DMS114 treated with DMSO at 0.1 percent for 48 hours (cell line): ENCODE measurements at regions not wholly inside any gene's neighbourhood (a gene's known extent, or its start where the extent isn't known, plus 50 kb on each side); places are given as distances from the start of the nearest gene placed in this dataset.

ENCODE experiments used
- DNase-seq: peaks from one replicate; lab custom pipeline; 2025; ENCODE audit not compliant: unreplicated experiment; lab: John Stamatoyannopoulos, UW

- DNase-seq: no peak
These were observed 193.6 kb upstream of the BANK1 start for GRCh38 chr4:101596781-101597552.

DNA sequence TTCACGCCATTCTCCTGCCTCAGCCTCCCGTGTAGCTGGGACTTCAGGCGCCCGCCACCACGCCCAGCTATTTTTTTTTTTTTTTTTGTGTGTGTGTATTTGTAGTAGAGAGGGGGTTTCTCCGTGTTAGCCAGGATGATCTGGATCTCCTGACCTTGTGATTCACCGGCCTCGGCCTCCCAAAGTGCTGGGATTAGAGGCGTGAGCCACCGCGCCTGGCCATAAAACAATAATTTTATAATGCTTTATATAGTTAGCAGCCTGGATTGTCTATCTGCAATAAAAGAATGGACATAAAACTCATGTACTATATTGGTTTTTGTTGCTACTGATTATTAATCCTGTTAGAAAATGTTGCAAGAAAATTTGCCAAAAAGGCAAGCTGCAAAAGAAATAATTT is 195.9 kb upstream of the BANK1 start:
- no peak for DNase-seq

DNA sequence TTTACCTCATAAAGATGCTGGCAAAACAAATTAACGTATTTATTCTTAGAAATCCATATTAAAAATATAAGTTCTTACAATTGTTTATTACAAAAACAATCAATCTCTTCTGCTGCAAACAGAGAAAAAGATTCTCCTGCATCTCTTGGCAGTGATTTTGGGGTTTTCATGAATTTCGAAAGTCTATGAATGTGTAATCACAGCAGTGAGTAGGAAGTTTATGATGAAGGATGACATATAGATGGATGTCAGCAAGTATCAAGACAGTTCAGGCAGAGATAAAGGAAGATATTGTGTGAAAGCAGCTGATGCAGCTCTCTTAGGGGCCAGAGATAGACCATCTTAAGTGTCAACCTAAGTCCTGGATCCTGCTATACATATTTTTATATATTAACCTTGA is 196.9 kb upstream of the BANK1 start:
- no peak for DNase-seq

GRCh38 chr4:101584306-101584705 is 206.2 kb upstream of the BANK1 start:
- no peak for DNase-seq

DNA sequence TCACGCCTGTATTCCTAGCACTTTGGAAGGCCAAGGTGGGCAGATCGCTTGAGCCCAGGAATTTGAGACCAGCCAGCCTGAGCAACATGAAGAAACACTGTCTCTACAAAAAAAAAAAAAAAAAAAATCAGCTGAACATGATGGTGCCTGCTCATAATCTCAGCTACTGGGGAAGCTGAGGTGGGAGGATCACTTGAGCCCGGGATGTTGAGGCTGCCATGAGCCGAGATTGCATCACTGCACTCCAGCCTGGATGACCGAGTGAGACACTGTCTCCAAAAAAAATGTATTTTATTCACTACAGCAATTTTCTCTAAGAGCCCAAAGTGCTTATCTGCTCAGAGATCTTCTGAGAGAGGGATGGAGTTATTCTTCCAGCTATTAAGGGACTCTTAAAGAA is 215.8 kb upstream of the PPP3CA start:
- no peak for DNase-seq

GRCh38 chr4:101556842-101557241 is 209.5 kb upstream of the PPP3CA start:
- no peak for DNase-seq

DNA sequence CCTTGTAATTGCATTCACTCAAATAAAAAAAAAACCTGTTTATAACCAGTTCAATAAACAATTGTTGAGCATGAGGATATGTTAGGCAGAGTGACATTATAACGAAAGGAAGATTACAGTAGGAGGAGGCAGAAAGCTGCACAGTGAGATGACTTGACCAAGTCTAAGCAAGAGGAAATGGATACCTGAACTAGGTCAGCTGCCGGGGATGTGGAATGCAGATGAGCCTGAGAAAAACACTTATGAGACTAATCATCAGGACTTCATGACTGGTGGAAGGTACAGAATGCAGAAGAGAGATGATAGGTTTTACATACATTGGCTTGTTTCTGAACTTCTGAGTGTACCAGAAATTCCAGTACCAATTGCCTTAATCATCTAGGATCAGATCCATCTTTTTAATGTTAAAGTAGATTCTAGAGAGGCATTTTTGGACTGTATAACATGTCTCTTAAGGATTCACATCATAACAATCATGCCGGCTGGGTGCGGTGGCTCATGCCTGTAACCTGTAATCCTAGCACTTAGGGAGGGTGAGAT is 208.1 kb upstream of the PPP3CA start:
- no peak for DNase-seq

GRCh38 chr4:101540336-101540735 is 193.0 kb upstream of the PPP3CA start:
- DNase-seq: no peak

GRCh38 chr4:101528526-101528925 is 181.2 kb upstream of the PPP3CA start:
- no peak for DNase-seq

DNA sequence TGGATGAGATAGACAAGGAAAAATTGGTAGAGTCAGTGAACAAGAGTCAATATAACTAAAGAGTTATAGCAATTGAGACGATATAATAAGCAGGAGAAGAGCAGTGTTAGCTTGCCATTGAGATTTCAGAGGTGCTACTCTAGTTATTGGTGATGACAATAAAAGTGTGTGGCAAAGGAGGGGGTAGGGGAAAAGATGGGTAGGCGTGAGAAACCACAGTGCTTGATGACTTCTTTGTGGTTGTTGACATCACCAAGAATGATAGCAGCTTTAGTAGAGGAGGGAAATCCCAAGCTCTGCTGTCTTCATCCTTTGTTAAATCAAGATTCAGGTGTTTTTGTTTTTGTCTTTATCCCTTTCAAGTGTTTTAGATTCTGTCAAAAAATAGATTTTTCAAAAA is 179.9 kb upstream of the PPP3CA start:
- no peak for DNase-seq

DNA sequence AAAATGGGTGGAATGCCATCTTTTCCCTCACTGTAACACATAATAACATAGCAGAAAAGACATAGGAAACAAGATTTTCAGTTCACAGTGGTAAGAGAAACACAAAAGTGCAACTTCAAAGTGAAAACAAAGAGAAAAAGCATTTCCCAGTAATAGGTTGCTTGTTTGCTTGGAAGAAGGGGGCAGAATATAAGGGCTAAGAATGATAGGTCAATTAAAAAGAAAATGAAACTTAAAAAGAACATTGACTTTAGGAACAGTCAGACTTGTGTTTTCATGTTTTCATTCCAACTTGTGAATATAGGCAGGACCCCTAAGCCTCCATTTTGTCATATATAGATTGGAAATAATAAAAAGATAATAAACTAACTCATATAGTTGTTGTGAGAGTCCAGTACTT is 168.2 kb upstream of the PPP3CA start:
- DNase-seq: no peak

DNA sequence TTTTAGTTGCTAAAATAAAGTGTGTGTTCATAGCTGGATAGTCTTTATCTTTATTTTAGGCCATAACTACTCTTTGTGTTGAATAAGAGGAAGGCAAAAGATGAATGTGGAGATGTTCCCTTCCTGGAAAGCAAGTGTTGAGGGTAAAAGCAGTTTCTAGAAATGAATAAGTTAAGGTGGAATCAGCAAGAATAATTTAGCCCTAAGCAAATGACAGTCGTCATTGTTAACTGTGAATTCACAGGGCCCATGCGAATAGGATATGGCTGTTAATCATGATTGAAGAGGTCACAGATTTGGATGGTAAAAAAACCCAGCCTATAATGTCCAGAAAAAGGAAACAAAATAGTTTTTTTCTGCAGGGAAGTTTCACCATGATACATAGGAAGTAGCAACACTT is 167.8 kb upstream of the PPP3CA start:
- DNase-seq: no peak

- DNase-seq: no peak
These were observed 165.1 kb upstream of the PPP3CA start for GRCh38 chr4:101512416-101512815.

DNA sequence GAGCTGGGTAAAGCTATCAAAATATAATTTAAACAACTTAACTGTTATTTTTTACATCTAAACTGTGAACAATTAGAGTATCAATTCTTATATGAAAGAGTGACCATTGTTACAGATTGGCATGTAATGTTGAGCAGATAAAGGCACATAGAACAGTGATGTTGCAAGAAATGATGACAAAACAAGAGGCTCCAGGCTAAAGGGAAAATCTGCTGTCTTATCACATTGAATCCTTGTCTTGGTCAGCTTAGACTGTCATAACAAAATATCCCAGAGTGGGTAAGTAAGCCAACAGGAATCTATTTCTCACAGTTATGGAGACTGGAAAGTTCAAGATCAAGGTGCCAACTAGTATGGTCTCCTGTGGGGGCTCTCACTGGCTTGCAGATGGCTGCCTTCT is 154.1 kb upstream of the PPP3CA start:
- DNase-seq: no peak

DNA sequence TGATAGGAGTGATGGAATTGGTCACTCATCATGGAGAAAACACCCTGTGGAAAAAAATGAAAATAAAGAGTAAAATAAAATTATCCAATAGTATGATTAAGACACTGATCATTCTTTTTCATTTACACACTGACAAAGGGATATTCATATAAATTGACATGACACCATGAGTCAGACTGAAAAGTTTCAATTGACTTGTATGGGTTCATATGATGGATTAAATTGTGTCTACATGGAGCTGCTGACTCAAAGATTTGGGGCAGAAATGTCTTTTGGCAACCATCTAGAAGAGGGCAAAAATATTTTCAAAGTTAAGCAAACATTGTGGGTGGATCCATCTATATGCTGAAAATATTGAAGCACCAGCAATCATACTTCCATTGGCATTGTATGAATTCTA is 153.4 kb upstream of the PPP3CA start:
- no peak for DNase-seq

- DNase-seq: no peak
These were observed 127.9 kb upstream of the PPP3CA start for GRCh38 chr4:101475246-101475645.

- no peak for DNase-seq
These were observed 123.9 kb upstream of the PPP3CA start for GRCh38 chr4:101471201-101471600.

DNA sequence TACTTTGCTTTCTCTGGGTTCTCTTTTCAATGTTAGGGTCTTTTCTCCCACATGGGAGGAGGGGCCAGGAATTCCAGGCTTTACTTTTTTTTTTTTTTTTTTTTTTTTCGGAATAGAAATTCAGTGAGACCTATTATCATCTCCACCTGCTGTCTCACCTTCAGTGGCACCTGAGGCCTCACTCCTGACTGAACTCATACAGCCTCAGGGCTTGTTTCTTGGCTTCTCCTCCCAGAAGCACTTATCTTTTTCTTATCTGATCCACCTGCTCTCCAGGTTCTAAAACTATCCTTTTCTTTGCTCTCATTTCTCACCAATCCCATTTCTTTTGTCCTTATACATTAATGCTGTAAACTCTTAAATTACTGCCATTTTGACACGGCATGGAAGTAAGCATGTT is 117.3 kb upstream of the PPP3CA start:
- no peak for DNase-seq

DNA sequence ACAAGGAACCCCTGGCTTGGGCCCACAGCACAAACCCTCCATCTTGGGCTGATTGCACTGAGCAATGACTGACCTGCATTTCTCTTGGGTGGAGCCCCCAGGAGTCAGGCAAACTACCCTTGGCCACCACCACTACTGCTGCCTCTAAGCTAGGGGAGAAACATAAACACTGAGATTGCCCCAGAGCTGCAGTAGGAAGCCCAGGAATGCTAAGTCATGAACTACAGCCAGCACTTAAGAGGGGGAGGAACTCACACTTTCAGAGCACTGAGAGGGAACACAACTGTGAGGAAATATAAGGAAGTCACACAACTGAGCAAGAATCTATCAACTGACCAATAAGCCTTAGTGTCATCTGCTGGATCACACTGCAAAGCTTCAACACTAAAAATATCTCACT is 111.6 kb upstream of the PPP3CA start:
- DNase-seq: no peak

- no peak for DNase-seq
These were observed 111.1 kb upstream of the PPP3CA start for GRCh38 chr4:101458473-101458872.

DNA sequence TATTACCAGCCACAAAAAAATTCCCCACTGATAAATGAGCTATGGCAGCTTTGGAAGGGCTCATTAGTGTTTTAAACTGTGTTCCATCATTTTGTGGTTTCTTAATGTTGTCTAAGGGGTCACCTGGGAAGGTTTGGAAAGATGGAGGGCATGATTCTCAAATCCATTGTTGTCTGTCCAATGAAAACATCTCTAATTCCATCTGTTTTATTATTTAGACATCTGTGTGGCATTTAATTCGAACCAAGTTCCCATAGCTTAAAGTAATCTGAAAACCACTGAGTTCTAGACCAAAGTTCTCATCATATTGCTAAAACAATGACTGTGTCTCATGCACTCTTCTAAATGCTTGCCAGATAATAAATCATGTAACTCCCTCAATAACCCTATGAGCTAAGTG is 103.8 kb upstream of the PPP3CA start:
- no peak for DNase-seq

- DNase-seq: no peak
These were observed 94.1 kb upstream of the PPP3CA start for GRCh38 chr4:101441446-101441845.

GRCh38 chr4:101439926-101440325 is 92.6 kb upstream of the PPP3CA start:
- DNase-seq: no peak
